Fibroblast of mammary gland (primary cell): ENCODE measurements at regions not wholly inside any gene's neighbourhood (a gene's known extent, or its start where the extent isn't known, plus 50 kb on each side); places are given as distances from the start of the nearest gene placed in this dataset.
A peak's percentile ranks its signal among the peaks of the same experiment; 100 is the strongest.

Experiments
- DNase-seq: peaks from one replicate; pipeline ENCODE4 v3.0.0-alpha.2; 2010; ENCODE audit warnings: low read depth
- H3K4me3 ChIP-seq: 2 replicates; pipeline ENCODE4 v1.5.1; 2011; ENCODE audit warnings: low read depth, mild to moderate bottlenecking, low read length, moderate library complexity; ENCODE audit not compliant: control insufficient read depth
- CTCF ChIP-seq: conservative IDR thresholded peaks from 2 replicates; pipeline ENCODE4 v1.5.1; 2011; ENCODE audit warnings: low read depth, low read length, inconsistent platforms; ENCODE audit not compliant: control insufficient read depth, insufficient read depth

GRCh38 chr2:126510960-126511359, 145.0 kb upstream of the GYPC start:
- H3K4me3 ChIP-seq: no peak overlapping the region
- DNase-seq: no peak
- no peak for TF ChIP-seq CTCF

GRCh38 chr2:126512026-126512425, 143.9 kb upstream of the GYPC start:
- TF ChIP-seq CTCF: no peak
- H3K4me3 ChIP-seq: no peak overlapping the region
- no peak for DNase-seq

DNA sequence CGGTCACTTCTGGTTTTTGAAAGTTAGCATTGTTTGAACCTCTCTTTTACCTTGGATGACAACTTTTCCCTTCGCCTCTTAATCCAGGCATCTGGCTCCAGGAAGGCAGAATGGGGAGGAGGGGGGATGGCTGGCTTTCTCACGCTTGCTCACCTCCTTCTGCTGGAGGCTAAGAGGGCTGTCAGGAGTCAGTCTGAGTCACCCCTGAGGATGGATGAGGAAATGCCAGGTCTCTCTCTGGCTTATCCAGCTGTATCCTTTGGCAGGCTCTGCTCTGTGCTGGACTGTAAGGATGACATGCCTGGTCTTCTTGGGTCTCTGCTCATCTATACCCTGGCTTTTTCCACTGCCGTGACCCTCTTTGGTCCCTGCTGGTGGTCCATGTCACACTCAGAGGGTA, 142.9 kb upstream of the GYPC start:
- no peak for TF ChIP-seq CTCF
- no peak overlapping the region for H3K4me3 ChIP-seq
- peak; percentile 4 for DNase-seq

- no peak for TF ChIP-seq CTCF
- no peak overlapping the region for H3K4me3 ChIP-seq
- DNase-seq: no peak
Observed at GRCh38 chr2:126515471-126515870, 140.5 kb upstream of the GYPC start.

DNA sequence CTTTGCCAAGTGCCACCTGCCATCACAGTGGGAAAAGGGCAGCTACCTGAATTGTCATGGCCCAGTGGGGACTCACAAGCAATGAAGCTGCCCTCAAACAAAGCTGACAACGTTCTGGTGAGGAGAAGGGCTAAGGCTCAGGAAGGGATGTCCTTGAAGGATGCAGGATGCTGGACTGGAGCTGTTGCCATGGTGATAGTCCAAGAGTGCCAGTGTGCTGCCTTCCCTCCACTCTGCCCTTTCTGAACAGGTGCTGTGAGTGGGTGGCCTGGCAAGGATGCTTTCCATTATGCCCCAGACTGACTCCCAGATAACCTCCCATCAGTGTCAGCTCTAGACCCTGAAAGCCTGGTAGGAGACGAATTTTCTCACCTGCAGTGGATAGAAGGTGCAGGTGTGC, 137.8 kb upstream of the GYPC start:
- no peak for DNase-seq
- H3K4me3 ChIP-seq: no peak overlapping the region
- no peak for TF ChIP-seq CTCF

DNA sequence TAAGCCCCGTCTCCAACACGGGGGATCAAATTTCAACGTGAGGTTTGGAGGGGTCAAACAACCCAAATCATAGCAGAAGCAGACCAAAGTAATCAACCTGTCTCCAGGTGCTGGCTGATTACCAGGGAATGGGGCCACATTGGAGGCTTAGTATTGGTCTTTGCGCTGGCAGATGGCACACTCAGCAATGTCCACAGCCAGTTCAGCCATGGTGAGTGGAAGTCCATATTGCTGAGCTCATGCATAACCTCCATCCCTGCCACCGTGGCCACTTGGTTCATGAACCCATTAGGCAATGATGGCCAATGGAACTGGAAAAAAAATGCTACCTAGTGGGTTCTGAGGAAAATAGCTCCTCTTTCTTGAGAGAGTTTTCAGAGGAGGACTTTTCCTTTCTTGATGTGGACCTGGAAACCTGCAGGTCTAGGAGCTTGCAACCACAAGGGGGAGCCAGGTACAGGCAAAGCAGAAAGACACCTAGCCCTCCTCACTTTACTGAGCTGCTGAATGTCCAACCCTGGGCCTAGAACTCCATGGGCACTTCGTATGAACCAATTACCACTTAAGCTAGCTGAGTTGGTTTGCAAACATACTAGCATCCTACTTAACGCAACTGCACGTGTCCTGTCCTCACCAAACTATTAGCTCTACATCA, 128.0 kb upstream of the GYPC start:
- peak; percentile 50 for TF ChIP-seq CTCF
- peak; percentile 46 for DNase-seq
- no peak overlapping the region for H3K4me3 ChIP-seq

DNA sequence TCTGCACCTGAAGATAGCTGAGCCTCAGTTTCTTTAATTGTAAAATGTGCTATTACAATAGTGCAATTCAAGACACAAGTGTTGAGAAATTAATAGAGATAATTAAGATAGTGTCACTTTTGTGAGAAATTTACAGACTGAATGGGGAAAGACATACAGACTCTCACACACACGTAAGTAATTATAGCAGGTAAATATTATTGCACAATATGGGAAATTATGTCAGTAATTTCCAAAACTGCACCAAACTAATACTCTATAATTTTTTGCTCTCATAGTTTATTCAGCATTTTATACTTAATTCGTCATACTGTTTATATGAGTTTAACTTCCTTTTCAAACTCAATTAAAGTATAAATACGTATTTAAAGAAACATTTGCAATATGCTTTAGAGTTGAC, 124.9 kb upstream of the GYPC start:
- no peak overlapping the region for H3K4me3 ChIP-seq
- no peak for TF ChIP-seq CTCF

More for the DNA sequence above, 124.9 kb upstream of the GYPC start:
- no peak for DNase-seq
